Liver (tissue), 8 donors: ENCODE measurements at regions not wholly inside any gene's neighbourhood (a gene's known extent, or its start where the extent isn't known, plus 50 kb on each side); places are given as distances from the start of the nearest gene placed in this dataset.

Source experiments
- DNase-seq: peaks from one replicate; pipeline ENCODE4 v3.0.0-alpha.2; 2017; ENCODE audit warnings: low spot score
- H3K27ac ChIP-seq, 2 donors: one replicate each; pipeline ENCODE4 v1.7.0; 2013; ENCODE audit warnings: inconsistent platforms in 2 of 2, low read length in 2 of 2, control low read depth in 1 of 2, low read depth in 1 of 2, mild to moderate bottlenecking in 1 of 2
- H3K27me3 ChIP-seq, 4 donors: one replicate each; pipeline versions ENCODE4 v1.6.1 to v1.7.0; 2013; ENCODE audit warnings: low read length in 3 of 4, inconsistent platforms in 1 of 4, mild to moderate bottlenecking in 1 of 4, moderate library complexity in 1 of 4; ENCODE audit not compliant: control insufficient read depth in 4 of 4, insufficient read depth in 4 of 4
- H3K36me3 ChIP-seq, 4 donors: one replicate each; pipeline versions ENCODE4 v1.6.1 to v1.7.0; 2013; ENCODE audit warnings: low read length in 3 of 4, mild to moderate bottlenecking in 3 of 4, low read depth in 1 of 4, moderate library complexity in 1 of 4; ENCODE audit not compliant: control insufficient read depth in 4 of 4, insufficient read depth in 3 of 4
- H3K4me1 ChIP-seq, 4 donors: one replicate each; pipeline versions ENCODE4 v1.6.1 to v1.7.0; 2013; ENCODE audit warnings: low read length in 3 of 4, mild to moderate bottlenecking in 3 of 4, moderate library complexity in 1 of 4; ENCODE audit not compliant: control insufficient read depth in 4 of 4, insufficient read depth in 4 of 4
- H3K4me3 ChIP-seq, 3 donors: one replicate each; pipeline versions ENCODE4 v1.6.1 to v1.7.0; 2013; ENCODE audit warnings: low read length in 3 of 3, control low read depth in 1 of 3, low read depth in 1 of 3, mild to moderate bottlenecking in 1 of 3
- H3K9ac ChIP-seq, 2 donors: one replicate each; pipeline ENCODE4 v1.7.0; 2013; ENCODE audit warnings: low read length in 2 of 2, mild to moderate bottlenecking in 2 of 2, moderate library complexity in 2 of 2, control low read depth in 1 of 2, low read depth in 1 of 2
- H3K9me3 ChIP-seq, 4 donors: one replicate each; pipeline versions ENCODE4 v1.6.1 to v1.7.0; 2013; ENCODE audit warnings: low read length in 3 of 4; ENCODE audit not compliant: control insufficient read depth in 4 of 4
- EGR1 ChIP-seq, 2 donors: IDR thresholded peaks; 2 replicates each; pipeline ENCODE4 v1.6.1; 2016 to 2018; ENCODE audit warnings: antibody characterized with exemption in 2 of 2, low read depth in 2 of 2
- FOXA1 ChIP-seq: IDR thresholded peaks from 2 replicates; pipeline ENCODE4 v1.6.1; 2016; ENCODE audit warnings: antibody characterized with exemption
- FOXA2 ChIP-seq: IDR thresholded peaks from 2 replicates; pipeline ENCODE4 v1.6.1; 2016; ENCODE audit warnings: antibody characterized with exemption
- GABPA ChIP-seq, 2 donors: IDR thresholded peaks in 1 of 2; conservative IDR thresholded peaks in 1 of 2; 2 replicates each; pipeline ENCODE4 v1.6.1; 2016; ENCODE audit warnings: antibody characterized with exemption in 2 of 2, mild to moderate bottlenecking in 1 of 2, moderate library complexity in 1 of 2
- HNF4A ChIP-seq, 2 donors: conservative IDR thresholded peaks; 2 replicates each; pipeline ENCODE4 v1.6.1; 2016; ENCODE audit warnings: antibody characterized with exemption in 2 of 2, mild to moderate bottlenecking in 2 of 2
- HNF4G ChIP-seq: IDR thresholded peaks from 2 replicates; pipeline ENCODE4 v1.6.1; 2016; ENCODE audit warnings: antibody characterized with exemption
- JUND ChIP-seq, 2 donors: IDR thresholded peaks; 2 replicates each; pipeline ENCODE4 v1.6.1; 2016; ENCODE audit warnings: antibody characterized with exemption in 2 of 2
- MAX ChIP-seq: IDR thresholded peaks from 2 replicates; pipeline ENCODE4 v1.6.1; 2016; ENCODE audit warnings: antibody characterized with exemption
- NR2F2 ChIP-seq: IDR thresholded peaks from 2 replicates; pipeline ENCODE4 v1.6.1; 2016; ENCODE audit warnings: antibody characterized with exemption
- RXRA ChIP-seq, 2 donors: IDR thresholded peaks; 2 replicates each; pipeline ENCODE4 v1.6.1; 2017 to 2018; ENCODE audit warnings: antibody characterized with exemption in 2 of 2, mild to moderate bottlenecking in 1 of 2
- SP1 ChIP-seq: IDR thresholded peaks from 2 replicates; pipeline ENCODE4 v1.6.1; 2018; ENCODE audit warnings: antibody characterized with exemption, mild to moderate bottlenecking
- TAF1 ChIP-seq: conservative IDR thresholded peaks from 2 replicates; pipeline ENCODE4 v1.6.1; 2016; ENCODE audit warnings: antibody characterized with exemption, mild to moderate bottlenecking
- YY1 ChIP-seq: IDR thresholded peaks from 2 replicates; pipeline ENCODE4 v1.6.1; 2016; ENCODE audit warnings: antibody characterized with exemption, mild to moderate bottlenecking
- ZBTB33 ChIP-seq: IDR thresholded peaks from 2 replicates; pipeline ENCODE4 v1.6.1; 2016; ENCODE audit warnings: antibody characterized with exemption
- WGBS: extraction: QIAGEN DNeasy Blood & Tissue Kit; methylation state at CpG from one replicate; pipeline ENCODE4 v1.1.7; 2013; 5-methylcytosine and 5-hydroxymethylcytosine counted together
- TF ChIP-seq, protein P1 (sequence below): fragments of 150-350 bp; IDR thresholded peaks from 2 replicates; pipeline ENCODE4 v1.5.1; 2017; ENCODE audit warnings: improper control_type of control experiment, low read depth, low read length; ENCODE audit not compliant: missing input control
- TF ChIP-seq, protein P2 (sequence below): IDR thresholded peaks from 2 replicates; pipeline ENCODE4 v1.6.1; 2016; ENCODE audit warnings: antibody characterized with exemption, mild to moderate bottlenecking
- donor health status: healthy.
- donor health status: healthy.
- donor health status: healthy.
- donor health status: healthy.
- donor health status: healthy.

DNA sequence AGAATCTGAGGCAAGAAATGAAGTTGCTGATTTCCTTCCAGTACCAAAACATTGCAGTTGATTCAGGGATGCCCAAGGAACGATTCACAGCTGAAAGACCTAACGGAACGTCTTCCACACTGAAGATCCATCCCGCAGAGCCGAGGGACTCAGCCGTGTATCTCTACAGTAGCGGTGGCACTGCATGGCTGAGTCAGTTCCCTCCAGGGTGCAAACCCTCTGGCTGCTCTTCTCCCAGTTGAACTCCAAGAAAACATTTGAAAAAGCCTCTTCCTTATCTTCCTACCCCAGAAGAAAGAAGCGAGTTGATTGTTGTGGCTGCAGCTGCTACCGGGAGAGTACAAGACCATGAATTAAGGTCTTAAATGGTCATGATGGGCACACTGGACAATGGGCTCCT is 147.1 kb upstream of the PRSS1 start:
- H3K4me3 ChIP-seq = no peak overlapping the region
- no peaks in the 10 kb centered on the region for H3K9me3 ChIP-seq
- no peak overlapping the region for H3K27ac ChIP-seq
- TF ChIP-seq YY1 (no peak), JUND (IDR thresholded peaks at IDR 0.05) (no peak), FOXA1 (no peak), FOXA2 (no peak), GABPA (IDR thresholded peaks at IDR 0.05 in 1 of 2, conservative IDR thresholded peaks at IDR 0.05 in 1 of 2) (no peak), ZBTB33 (no peak), TAF1 (no peak), HNF4G (no peak), SP1 (no peak), EGR1 (IDR thresholded peaks at IDR 0.05; ENCODE audit: low read depth in 2 of 2) (no peak), NR2F2 (no peak), RXRA (IDR thresholded peaks at IDR 0.05) (no peak), HNF4A (conservative IDR thresholded peaks at IDR 0.05) (no peak), MAX (no peak)
- TF ChIP-seq, protein P1, sequence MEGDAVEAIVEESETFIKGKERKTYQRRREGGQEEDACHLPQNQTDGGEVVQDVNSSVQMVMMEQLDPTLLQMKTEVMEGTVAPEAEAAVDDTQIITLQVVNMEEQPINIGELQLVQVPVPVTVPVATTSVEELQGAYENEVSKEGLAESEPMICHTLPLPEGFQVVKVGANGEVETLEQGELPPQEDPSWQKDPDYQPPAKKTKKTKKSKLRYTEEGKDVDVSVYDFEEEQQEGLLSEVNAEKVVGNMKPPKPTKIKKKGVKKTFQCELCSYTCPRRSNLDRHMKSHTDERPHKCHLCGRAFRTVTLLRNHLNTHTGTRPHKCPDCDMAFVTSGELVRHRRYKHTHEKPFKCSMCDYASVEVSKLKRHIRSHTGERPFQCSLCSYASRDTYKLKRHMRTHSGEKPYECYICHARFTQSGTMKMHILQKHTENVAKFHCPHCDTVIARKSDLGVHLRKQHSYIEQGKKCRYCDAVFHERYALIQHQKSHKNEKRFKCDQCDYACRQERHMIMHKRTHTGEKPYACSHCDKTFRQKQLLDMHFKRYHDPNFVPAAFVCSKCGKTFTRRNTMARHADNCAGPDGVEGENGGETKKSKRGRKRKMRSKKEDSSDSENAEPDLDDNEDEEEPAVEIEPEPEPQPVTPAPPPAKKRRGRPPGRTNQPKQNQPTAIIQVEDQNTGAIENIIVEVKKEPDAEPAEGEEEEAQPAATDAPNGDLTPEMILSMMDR = no peak
- TF ChIP-seq, protein P2, sequence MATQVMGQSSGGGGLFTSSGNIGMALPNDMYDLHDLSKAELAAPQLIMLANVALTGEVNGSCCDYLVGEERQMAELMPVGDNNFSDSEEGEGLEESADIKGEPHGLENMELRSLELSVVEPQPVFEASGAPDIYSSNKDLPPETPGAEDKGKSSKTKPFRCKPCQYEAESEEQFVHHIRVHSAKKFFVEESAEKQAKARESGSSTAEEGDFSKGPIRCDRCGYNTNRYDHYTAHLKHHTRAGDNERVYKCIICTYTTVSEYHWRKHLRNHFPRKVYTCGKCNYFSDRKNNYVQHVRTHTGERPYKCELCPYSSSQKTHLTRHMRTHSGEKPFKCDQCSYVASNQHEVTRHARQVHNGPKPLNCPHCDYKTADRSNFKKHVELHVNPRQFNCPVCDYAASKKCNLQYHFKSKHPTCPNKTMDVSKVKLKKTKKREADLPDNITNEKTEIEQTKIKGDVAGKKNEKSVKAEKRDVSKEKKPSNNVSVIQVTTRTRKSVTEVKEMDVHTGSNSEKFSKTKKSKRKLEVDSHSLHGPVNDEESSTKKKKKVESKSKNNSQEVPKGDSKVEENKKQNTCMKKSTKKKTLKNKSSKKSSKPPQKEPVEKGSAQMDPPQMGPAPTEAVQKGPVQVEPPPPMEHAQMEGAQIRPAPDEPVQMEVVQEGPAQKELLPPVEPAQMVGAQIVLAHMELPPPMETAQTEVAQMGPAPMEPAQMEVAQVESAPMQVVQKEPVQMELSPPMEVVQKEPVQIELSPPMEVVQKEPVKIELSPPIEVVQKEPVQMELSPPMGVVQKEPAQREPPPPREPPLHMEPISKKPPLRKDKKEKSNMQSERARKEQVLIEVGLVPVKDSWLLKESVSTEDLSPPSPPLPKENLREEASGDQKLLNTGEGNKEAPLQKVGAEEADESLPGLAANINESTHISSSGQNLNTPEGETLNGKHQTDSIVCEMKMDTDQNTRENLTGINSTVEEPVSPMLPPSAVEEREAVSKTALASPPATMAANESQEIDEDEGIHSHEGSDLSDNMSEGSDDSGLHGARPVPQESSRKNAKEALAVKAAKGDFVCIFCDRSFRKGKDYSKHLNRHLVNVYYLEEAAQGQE = no peak
- WGBS = 79% methylated on average over 9 of the region's 9 CpGs
- no peaks in the 10 kb centered on the region for H3K4me1 ChIP-seq
- H3K27me3 ChIP-seq = peaks cover 0 to 9% (median 1%) of the 10 kb centered on the region in 4 donors
- DNase-seq = no peak
- H3K36me3 ChIP-seq = no peaks in the 10 kb centered on the region
- no peak overlapping the region for H3K9ac ChIP-seq

DNA sequence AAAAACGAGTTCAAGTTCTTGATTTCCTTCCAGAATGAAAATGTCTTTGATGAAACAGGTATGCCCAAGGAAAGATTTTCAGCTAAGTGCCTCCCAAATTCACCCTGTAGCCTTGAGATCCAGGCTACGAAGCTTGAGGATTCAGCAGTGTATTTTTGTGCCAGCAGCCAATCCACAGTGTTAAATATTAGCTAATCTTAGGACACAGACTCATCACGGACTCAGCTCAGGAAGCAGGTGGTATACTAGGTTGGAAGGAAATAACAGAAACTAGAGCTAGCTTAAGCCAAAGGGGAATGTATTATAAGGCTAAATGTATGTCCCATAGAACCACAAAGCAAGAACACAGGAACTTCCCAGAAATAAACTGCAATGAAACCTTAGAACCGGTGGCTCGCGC is 151.0 kb upstream of the PRSS1 start:
- no peaks in the 10 kb centered on the region for H3K9me3 ChIP-seq
- no peak overlapping the region for H3K9ac ChIP-seq
- no peak overlapping the region for H3K27ac ChIP-seq
- no peak overlapping the region for H3K4me3 ChIP-seq
- no peak for DNase-seq
- H3K36me3 ChIP-seq = no peaks in the 10 kb centered on the region
- H3K4me1 ChIP-seq = no peaks in the 10 kb centered on the region
- H3K27me3 ChIP-seq = peaks cover 0 to 8% (median 0%) of the 10 kb centered on the region in 4 donors
- 40% methylated on average over 6 of the region's 6 CpGs for WGBS
- TF ChIP-seq EGR1 (IDR thresholded peaks at IDR 0.05; ENCODE audit: low read depth in 2 of 2) = no peak
- TF ChIP-seq TAF1 = no peak
